IPS DF 4.7 (cell line): ENCODE measurements at regions not wholly inside any gene's neighbourhood (a gene's known extent, or its start where the extent isn't known, plus 50 kb on each side); places are given as distances from the start of the nearest gene placed in this dataset.

Experiments used
- DNase-seq: peaks from one replicate; pipeline ENCODE4 v3.0.0-alpha.2; 2013; ENCODE audit warnings: low spot score; ENCODE audit errors: extremely low read depth

- no peak for DNase-seq
Observed at GRCh38 chr22:49297286-49297870, 530.3 kb downstream of the BRD1 start.

DNA sequence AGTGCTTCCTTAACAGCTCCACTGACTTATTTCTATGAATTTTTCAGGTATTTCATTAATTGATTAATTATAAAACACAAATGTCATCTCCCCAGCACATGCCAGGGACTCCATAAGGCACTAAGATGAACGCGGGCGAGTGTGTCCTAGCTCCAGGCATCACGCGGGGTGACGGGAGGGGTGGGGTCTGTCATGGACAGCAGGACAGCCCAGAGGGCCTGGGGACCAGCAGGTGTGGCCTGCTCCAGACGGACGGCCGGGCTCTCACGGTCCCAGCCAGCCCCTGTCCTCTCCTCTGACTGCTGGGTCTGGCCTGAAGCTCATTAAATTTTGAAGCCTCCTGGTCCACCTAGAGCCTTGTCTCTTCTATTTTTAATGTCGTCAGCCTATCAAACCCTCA, 531.1 kb downstream of the BRD1 start:
- no peak for DNase-seq

DNA sequence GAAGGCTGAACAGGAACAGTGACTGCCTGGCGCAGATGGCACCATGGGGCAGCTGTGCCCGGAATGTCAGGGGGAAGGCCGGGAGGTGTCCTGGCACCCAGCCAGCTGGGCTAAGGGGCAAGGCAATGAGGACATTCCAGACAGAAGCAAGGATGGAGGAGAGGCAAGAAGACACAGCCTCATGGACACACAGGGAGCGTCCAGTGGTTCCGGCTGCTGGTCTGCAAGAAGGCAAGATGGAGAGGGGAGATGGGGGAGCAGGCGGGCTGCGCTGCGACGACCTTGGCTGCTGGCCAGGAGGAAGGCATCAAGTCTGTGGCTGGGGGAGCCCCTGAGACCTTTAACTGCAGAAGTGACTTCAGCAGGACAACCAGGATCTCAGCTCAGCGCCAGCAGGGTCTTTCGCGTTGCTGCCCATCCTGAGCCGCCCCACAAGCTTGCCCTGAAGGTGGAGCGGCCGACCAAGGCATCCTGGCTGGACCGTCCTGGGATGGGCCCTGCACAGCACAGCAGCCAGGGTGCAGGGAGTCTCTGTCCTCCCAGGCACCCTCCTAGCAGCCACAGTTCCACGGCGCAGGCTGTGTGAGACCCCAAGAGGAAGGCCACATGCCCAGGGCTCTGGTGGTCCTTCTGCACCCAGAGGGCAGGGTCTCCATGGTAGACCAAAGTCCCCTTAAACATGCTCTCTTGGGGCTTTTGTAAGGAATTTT, 531.7 kb downstream of the BRD1 start:
- DNase-seq = no peak

- no peak for DNase-seq
Observed at GRCh38 chr22:49295465-49295743, 532.3 kb downstream of the BRD1 start.

GRCh38 chr22:49294656-49295464, 532.8 kb downstream of the BRD1 start:
- no peak for DNase-seq

GRCh38 chr22:49292909-49293308, 534.8 kb downstream of the BRD1 start:
- no peak for DNase-seq

DNA sequence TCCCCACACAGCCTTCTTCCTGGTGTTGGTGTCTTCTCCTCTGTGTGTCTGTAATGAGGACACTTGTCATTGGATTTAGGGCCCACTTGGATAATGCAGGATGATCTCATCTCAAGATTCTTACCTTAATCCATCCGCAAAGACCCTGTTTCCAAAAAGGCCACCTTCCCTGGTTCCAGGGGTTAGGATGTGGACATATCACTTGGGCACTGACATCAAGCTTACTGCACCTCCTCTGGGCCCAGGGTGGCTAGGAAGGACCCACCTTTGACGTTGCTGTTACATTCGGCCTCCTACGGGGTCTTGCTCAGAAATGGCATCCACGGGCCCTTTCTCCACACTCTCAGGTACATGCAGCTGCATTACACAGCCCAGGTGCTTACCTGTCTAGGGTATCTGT, 535.9 kb downstream of the BRD1 start:
- no peak for DNase-seq

DNA sequence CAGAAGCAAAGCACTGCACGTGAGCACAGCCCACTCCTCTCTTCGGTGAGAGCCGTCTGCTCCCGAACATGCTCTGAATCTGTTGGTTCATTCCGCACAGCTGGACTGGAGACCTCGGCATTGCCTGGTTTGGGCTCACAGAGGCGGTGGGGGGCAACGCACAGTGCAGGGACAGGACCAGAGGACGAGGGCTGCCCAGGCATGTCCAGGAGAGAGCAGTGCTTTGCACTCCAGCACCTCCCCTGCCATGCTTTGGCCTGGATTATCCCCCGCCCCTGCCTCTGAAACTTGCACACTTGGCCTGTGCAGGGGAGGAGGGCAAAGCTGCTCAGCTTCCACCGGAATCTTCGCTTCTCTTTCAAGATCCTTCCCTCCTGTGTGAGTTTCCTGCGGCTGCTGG, 536.5 kb downstream of the BRD1 start:
- DNase-seq = no peak

DNA sequence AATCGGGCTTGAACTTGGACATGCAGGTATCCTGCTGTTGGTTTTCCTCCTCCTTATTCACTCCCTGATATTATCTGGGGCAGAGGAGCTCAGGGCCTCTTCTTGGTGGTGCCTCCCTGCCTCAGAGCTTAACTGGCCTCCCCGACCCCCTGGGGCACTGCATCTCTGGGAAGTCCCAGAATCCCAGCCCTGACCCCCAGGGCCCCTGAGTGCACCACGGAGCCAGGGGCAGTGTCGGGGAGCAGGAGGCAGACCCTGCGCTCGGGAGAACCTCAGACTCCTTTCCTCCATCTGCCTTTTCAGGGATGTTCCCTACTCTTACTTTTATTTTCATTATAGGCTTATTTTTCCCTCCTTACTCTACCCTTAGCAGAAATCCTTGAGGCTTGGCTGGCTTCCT, 537.0 kb downstream of the BRD1 start:
- DNase-seq = no peak

DNA sequence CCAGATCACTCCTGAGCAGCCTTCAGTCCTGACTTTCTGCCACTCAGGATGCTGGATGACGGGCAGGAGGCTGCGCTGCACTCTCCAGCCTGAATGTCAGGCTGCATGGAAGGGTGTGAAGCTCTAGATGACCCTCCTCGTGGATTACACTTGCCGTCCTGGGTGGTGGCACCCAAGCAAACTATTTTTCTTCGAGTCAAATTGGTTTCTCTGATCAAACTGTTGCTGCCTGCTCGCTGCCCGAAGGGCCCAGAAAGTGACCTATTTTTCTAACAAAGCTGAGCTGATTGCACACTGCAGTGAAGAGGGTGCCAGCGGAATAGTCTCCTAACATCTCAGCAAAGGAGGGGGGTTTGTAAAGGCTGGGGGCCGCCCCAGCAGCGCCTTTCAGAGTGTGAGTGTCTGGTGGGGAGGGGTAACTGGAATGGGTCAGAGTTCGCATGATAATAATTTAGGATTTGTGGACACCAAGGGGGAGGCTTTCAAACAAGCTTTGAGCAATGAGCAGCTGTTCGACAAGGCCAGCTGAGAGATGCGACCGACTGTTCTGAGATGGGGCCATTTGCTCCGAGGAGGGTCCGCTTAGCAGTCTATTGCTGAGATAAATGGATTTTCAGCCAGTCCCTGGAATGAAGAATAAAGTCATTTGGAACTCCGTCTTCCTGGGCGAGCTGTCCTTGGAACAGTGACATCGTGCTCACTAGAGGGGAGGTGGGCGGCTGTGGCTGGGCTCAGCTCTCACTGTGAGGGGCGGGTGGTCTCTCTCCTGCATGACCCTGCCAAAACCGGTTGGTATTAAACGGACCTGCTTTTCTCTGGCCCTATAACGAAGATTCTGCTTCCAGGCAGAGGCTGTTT, 537.6 kb downstream of the BRD1 start:
- no peak for DNase-seq

DNA sequence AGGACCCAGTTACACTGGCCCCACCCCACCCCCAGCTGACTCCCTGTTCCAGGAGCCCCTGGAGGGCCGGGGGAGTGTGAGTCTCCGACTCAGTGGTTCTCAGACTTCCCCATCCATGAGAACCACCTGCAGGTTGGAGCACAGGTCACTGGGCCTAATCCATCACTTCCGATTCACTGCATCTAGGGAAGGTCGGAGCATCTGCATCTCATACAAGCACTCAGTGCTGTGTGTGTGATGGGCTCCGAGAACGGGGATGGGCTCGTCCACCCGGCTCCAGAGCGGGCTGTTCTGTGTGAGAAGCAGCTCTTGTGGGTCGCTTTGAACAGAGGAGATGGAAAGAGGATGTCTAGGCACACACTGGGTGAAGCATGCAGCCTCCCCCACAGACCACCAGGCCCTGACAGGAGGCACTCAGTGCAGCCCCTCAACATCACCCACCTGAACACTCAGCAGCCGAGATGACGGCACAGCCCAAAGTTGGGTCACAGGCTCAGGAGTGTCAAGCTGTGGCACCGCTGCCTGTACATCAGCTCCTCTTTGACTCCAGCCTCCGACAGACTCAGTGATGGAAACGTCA, 541.4 kb downstream of the BRD1 start:
- DNase-seq = no peak

- DNase-seq = no peak
Observed at GRCh38 chr22:49284931-49285330, 542.7 kb downstream of the BRD1 start.

DNA sequence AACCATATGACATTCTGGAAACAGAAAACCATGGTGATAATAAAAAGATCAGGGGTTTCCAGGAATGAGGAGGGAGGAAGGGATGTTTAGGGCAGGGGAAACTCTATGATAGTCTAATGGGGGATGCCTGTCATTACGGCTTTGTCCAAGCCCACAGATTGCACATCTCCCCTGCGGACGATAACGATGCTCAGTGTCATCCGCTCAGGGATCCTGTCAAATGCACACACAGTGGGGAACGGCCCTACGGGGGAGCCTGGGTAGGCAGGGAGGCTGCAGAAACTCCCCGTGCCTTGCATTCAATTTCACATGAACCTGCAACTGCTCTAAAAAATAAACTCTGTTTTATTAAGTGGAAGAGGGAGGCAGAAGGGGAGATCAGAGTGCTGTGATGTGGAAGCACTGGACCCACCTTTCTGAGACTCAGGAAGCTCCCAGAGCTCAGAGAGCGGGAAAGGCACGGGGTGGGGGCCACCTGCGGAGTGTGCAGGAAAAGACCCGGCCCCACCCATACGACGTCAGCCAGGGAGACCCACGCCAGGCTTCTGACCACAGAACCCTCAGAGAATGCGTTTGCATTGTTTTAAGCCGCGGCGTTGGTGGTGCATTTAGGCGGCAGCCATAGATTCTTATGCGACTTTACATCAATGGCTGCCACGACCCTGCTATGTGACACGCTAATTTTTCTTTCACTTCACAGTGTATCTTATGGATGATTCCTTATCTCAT, 543.5 kb downstream of the BRD1 start:
- no peak for DNase-seq

- no peak for DNase-seq
Observed at GRCh38 chr22:49282596-49282995, 545.1 kb downstream of the BRD1 start.

DNA sequence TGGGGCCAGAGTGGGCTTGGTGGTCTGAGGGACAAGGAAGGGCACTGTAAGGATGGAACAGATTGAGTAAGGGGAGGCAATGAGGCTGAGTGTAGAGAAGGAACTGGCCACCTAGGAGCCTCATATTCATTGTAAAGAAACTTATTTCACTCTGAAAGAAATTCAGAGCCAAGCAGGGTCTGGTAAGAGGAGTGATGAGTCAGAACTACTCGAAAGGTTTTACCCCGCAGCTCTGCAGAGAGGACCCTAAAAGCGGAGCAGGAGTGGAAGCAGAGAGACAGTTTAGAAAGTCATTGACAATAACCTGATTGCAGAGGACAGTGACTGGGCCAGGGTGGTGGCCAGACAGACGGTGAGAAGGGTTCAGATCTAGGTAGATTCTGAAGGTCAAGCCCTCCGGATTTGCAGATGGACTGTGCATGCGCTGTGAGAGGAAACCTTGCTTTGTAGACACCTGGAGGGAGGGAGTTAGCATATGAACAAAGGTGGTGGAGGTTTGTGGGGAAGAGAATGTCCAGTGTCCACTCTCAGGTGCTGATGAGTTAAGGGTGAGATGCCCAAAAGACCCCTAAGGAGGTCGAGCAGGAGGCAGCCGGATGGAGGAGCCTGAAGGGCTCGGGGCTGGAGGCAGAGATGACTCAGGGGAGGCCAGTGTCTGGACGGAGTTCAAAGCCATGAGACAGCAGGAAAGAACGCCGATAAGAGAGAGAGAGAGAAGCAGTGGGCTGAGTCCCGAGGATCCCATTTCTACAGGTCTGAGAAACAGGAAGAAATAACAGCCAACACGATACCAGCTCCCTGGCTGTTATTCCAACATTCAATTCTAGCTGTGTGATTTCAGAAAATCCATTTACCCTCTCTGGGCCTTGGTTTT, 546.0 kb downstream of the BRD1 start:
- DNase-seq = no peak

- DNase-seq = no peak
Observed at GRCh38 chr22:49278340-49278739, 549.3 kb downstream of the BRD1 start.

GRCh38 chr22:49276567-49276966, 551.1 kb downstream of the BRD1 start:
- DNase-seq = no peak

- DNase-seq = no peak
Observed at GRCh38 chr22:49274754-49275380, 552.8 kb downstream of the BRD1 start.

GRCh38 chr22:49272546-49273125, 555.0 kb downstream of the BRD1 start:
- DNase-seq = no peak
